Left lobe of liver (tissue), 2 donors: ENCODE measurements at regions not wholly inside any gene's neighbourhood (a gene's known extent, or its start where the extent isn't known, plus 50 kb on each side); places are given as distances from the start of the nearest gene placed in this dataset.

Experiments
- ATAC-seq: fragments of 200-7000 bp; cut with Tn5 transposase; one replicate; pipeline ENCODE4 v1.9.1; 2020; ENCODE audit warnings: mild to moderate bottlenecking, moderate library complexity
- DNase-seq: peaks from one replicate; pipeline ENCODE4 v3.0.0-alpha.2; 2020; ENCODE audit warnings: low spot score
- donor health status: DM: no; HTN: no; CAD: no; lungs with moderate emphysema.
- donor health status: DM: no; HTN: yes; CAD: no.

DNA sequence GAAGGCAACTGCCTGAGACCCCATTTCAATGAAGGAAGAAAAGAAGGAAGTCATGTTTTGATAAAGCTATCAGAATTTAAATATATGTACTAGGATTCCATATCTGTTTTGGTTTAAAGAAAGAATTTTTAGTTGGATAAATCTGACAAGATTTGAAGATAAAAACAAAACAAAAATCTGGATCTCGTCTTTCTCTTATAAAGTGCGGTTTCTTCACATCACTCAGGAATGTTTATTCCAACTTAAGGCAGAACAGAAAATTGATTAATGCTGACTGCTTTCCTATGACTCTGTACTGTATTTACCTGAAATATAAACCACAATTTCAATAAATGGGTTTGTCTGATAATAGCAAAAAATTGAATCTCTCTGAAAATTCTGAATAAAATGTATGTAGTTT lies 439.7 kb downstream of the RFPL4B start:
- DNase-seq (no peak), ATAC-seq (no peak)

DNA sequence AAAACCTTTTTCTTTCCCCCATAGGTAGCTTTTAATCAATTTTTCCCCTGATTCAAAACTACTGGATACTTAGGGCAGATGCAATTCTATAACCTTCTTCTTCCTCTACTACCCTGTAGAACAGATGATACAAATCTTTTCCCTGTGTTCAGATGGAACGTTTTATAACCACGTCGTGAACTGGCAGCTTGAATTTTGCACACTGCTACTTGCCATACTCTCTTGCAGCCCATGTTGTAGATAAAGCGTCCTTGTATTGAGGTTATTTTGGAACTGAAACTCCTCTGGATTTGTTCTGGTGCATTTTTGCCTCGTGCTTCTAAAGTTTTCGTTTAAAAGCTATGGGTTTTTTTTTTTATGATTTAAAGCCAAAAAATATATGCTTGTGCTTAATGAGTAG lies 440.2 kb downstream of the RFPL4B start:
- ATAC-seq = no peak
- DNase-seq = no peak

DNA sequence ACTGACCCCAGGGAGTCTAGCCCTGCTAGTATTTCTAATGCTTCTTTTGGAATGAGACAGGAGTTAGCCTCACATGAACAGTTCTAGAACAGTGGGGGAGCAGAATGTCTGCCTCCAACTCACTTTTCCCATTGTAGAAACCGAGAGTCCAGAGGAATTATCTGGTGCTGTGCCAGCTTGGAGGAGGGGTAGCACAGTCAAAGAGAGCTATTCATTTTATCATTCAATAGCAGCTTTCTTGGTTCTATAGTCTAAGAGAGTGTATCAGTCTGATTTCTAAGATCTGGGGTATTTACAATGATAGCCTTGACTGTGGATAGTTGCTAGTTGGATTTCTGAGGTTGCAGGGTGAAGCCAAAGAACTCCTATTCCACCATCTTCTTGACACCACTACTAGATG lies 448.2 kb downstream of the RFPL4B start:
- no peak for DNase-seq
- no peak for ATAC-seq

DNA sequence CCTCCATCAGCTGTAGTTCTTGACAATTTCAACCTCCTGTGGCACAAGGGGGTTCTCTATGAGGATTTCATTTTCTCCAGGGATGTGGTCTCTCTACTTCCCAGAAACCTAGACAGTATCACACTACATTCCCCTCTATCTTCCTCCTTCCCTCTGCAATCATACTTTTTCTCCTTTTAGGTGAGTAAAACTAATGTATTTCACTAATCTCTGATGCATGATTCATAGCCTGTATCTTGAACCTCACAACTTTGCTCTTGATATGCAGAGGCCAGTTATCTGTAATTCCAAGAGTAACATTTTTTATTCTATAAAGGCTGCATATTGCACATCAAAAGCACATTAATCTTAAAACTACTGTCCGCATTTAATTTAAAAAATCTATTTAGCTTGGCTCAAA lies 449.6 kb downstream of the RFPL4B start:
- no peak for ATAC-seq

DNA sequence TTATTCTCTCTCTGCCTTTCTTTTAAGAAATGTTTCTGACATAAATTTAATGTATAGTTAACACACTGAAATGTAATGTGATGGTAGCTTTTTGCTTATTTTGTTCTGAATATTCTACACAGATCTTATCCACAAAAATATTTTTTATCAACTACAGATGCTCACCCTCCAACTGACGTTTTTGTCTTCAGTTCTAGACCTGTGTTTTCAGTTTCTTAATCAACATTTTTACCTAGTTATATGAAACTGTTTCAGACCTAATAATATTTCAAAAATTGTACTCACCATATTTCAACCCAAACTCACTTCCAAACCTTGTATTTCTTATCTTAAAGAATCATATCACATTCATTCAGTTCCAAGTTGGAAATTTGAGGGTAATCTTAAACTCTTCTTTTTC lies 452.8 kb downstream of the RFPL4B start:
- no peak for ATAC-seq
- DNase-seq = no peak

More for the DNA sequence above, 449.6 kb downstream of the RFPL4B start:
- DNase-seq = no peak

DNA sequence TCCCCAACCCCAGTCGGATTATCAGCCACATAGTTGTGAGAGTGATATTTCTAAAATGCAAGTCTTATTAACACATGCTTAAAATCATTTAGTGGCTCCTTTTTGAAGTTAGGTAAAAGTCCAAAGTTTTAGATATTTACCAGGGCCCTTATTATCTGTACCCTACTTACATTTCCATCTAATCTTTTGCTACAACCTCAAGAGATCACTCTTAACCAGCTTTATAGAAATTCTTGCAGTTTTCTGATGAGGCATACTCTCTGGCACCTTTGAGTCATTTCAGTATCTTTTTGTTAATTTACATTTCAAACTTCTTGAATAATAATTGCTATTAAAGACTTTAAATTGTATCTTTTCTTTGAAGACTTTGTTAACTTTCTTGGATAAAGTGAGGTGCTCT lies 453.3 kb downstream of the RFPL4B start:
- ATAC-seq = no peak

DNA sequence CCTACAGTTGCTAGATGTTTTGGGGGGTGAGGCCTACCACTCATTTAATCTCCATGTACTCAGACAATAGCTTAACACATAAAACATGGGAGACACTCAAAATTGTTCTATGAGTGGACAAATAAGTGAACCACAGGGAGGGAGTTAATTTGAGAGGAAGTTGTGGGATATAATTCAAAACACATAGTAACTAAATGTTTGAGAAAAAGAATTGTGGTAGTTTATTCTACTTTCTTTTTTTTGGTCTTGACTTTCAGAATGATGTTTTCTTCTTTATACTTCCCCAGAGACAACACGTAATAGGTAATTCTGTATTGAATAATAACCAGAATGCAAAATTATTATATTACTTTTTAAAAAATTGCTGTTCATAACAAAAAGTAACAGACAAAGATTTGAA lies 453.8 kb downstream of the RFPL4B start:
- ATAC-seq (no peak), DNase-seq (no peak)

More for the DNA sequence above, 453.3 kb downstream of the RFPL4B start:
- DNase-seq = no peak

DNA sequence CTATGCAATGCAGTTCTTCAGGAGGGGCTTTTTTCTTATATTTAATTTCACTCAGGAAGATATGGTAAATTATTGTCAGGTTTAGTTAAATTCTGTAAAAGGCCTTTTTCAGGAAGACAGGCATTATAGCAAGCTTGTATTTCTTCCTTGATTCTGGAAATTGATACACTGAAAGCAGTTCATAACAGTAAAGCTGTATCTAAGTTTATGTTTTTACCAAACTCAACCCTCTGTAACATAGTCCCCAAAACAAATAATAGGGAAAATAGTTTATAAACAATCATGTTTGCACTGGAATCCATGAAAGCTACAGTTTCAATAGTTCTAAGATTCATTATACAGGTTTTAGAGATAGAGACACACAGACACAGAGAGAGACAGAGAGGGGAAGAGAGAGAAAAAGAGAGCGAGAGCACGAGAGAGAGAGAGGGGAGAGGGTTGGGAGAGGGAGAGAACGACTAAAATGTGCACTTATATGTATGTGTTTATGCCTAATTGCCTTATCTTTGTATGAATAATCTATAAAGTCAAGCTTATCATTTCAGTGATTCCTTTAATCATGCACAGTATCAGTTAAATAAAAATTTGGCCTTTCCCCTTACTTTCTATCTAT lies 454.4 kb downstream of the RFPL4B start:
- DNase-seq (no peak), ATAC-seq (no peak)

DNA sequence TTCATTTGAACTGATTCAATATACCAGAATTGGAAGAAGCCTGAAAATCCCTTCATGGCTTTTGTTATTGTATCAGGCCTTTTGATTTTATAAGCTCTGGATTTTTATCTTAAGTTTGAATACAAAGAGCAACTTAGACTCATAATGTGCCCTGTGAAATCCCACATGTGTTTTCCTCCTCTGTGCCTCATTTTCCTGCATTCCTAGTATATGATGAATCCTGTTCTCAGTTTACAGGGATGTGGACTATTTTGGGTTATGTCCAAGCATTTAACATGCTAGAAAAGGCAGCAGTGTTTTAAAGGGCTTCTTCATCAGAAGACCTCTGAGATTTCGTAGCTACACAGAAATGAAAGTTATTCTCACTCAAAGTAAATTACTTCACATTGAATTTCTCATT lies 455.0 kb downstream of the RFPL4B start:
- DNase-seq (no peak), ATAC-seq (no peak)

DNA sequence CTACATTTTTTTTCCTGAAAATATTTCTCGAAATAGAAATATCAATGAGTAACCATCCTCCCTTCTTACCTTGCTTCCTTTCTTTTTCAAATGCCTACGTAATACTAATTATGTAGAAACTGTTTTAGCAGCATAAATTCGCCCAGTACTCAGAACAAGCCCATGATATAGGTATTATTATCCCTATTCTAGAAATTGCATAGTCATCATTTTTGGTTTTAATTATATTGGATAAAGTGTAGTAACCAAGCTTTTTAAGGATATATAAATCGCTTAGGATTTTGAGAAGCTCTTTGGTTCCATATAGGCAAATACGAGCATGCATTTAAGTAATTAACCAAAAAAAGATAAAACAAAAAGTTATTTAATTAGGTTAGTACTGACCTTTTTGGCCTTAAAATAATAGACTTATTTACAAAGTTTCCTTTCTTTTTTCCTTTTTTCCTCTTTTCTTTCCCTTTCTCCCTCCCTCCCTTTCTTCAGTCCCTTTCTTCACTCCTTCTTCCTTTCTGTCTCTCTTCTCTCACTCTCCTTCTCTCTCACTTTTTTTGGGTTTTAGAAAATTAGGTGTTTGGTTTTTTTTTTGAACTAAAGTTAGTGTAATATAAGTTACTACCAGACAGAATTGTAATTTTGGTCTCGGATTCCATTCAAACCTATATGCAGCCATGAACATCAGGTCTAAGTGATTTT lies 457.7 kb downstream of the RFPL4B start:
- DNase-seq (no peak), ATAC-seq (no peak)

DNA sequence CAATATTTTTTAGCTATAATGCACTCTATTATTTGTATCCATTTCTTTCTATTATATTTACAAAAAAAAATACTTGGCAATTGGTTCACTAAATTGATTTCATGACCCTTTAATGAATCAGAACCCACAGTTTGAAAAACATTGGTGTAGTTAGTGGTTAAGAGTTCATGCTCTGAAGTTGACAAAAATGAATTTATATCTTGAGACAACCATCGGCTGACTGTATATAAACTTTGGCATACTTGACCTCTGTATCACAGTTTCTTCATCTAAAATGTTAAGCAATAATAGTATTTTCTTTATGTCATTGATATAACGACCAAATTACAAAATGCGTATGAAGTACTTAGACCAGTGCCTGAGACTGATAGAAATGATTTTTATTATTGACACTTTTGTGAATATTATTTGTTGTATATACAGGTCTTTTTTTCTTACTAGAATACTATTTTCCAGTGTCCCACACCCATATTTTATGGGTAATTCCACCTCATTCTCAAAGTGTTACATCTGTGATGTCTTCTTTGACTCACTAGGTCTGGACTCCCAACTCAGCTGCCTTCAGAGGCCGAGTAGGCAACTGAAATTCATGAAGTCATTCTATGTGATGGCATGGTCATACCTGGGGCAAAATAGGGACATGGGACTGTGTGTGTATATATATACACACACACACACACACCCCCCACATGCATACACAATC lies 459.2 kb downstream of the RFPL4B start:
- no peak for DNase-seq
- no peak for ATAC-seq

DNA sequence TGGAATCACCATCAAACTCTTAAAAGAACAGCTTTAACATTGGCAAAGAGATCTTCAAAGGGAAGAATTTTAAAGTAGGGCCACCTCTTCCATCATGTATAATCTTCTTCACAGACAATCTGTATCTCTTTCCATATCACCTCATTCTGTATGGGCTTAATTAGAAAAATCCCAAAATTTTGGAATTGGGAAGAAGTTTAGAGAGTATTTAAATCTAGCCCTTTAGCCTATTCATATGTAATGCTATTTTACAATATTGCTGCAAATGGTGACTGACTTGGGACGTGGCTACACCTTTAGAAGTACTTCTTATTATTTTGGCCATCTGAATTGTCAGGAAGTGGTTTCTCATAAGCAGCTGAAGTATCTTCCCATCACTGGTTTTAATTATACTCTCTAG lies 474.3 kb downstream of the RFPL4B start:
- ATAC-seq (no peak), DNase-seq (no peak)

DNA sequence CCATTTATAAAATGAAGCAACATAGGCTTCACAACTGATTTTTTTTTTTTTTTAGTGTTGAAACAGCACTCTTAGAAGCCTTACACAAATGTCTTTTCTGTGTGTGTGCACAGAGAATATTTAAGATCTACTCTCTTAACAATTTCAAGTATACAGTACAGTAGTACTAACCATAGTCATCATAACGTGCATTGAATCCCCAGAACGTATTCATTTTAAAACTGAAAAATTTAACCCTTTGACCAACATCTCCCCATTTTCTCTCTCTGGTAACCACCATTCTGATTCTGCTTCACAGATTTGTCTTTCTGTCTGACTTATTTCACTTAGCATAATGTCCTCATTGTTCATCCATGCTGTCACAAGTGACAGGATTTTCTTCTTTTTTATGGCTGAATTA lies 475.6 kb downstream of the RFPL4B start:
- ATAC-seq (no peak), DNase-seq (no peak)

DNA sequence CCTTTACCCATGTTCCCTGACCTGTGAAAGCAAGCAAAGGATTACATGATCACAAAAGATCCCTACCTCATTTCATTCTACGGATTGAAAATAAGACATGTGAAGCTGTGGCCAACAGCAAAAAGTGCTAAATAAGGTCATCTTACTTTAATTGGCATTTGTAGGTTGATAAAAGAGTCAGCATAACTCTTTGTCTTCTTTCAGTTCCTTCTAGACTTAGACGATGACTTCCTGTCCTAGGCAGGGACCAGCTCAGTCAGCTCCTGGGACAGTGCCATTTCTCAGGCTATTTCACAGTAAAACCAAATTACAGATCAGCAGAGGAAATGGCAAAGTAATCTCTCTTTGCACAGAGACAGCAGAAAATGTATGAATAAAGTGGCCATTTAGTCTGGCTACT lies 480.7 kb downstream of the RFPL4B start:
- peak; percentile 64 for ATAC-seq
- DNase-seq = peak; percentile 44

DNA sequence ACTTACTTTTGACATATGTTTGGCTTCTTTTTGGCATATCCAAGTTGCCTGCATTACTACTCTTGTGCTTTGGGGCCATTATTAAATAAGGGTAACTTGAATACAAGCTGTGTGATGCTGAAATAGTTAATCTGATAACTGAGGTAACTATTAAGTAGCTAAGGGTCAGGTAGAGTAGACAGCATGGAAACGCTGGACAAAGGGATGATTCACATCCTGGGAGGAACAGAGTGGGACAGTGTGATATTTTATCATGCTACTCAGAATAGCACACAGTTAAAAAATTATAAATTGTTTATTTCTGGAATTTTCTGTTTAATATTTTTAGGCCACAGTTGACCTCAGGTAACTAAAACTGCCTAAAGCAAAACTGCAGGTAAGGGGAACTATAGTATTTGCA lies 483.9 kb downstream of the RFPL4B start:
- no peak for DNase-seq
- ATAC-seq = no peak

DNA sequence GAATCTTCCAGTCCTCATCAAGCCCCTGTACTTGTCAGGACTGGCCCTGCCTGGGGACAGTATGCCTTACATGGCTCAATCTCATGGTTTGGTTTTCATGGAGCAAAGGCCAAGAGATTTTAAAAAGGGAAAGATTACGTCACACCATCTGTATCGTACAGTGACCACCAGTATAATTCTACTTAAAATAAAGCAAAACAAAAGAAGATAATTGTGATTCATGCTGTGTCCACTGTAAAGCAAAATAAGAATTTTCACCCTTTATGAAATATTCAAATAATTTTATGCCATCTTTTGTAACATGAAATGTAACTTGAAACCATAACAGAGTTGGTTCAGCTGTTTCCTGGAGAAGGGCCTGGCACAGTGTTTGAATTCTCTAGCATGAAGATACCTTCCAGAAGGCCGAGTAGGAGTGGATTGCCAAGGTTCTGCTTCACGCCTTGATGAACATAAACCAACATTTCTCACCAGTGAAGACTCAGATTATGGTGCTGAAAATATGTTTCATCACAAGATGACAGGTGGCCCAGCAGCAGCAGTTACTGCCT lies 486.5 kb downstream of the RFPL4B start:
- no peak for DNase-seq
- ATAC-seq = no peak

DNA sequence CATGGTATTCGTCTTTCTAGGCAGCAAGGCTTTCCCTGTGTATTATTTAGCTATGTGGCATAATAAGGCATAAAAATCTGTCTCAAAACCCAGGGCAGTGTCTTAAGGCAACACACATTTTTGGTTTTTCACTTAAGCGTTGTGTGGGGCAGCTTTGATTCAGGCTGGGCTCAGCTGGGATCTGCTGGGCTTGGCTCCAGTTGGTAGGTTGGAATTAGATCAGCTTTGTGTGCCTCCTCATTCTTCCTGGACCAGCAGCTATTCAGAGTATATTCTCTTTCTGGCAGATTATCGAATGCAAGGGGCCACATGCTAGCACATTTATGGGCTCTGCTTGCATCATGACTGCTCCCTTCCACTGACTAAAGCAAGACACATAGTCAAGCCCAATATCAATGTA lies 487.9 kb downstream of the RFPL4B start:
- DNase-seq (no peak), ATAC-seq (no peak)

DNA sequence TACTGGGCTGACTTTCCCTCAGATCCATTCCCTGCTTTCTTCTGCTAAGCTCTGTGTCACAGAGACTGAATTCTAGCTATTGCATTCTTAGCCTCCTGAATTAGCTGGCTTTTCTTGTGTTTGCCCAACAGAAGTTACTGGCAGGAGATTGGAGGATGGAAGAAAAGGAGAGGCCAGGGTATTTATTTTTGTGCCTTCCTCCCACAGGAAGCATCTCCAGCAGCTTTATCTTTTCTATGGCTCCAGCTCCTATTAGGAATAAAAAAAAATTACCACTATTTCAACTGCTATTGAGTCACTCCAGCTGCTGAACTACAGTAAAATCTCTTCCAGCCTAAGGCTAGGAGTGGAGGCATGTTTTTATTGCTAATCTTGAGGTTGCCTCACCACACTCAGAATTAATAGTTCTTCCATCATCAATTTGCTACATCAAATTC lies 492.4 kb downstream of the RFPL4B start:
- DNase-seq = no peak
- ATAC-seq = no peak

DNA sequence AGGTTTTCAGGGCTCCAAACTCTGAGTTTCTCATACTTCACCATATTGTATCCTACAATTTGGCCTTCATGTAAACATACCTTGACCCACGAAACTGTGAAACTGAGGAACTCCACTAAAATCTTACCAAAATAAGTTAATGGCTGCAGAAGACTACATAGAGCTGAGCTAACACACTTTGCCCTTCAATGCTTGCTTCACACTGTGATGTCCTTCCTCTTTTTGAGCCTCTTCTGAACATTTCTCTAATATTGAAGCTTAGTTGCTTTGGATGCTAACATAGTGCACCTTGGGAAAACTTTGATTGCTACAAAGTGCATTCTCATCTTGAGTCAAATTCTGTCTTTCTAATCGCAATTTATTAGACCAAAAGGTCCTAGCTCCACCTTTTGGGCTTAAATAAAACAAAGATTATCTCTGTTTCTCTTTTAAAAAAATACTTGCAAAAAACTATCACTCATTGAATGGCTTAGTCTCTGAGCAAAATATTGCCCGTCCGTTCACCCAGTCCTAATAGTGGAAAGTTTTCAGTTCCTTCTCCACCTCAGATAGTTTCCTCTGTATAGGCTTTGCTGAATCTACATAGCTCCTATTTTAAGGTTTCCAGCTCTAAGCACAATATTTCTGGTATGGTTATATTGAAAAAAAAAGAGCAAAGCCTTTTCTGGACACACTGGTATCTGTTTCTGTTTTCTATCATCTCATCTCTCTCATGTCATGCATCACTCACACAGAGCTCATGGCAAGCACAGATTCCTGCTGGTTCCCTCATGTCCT lies 494.6 kb downstream of the RFPL4B start:
- no peak for DNase-seq
- no peak for ATAC-seq

DNA sequence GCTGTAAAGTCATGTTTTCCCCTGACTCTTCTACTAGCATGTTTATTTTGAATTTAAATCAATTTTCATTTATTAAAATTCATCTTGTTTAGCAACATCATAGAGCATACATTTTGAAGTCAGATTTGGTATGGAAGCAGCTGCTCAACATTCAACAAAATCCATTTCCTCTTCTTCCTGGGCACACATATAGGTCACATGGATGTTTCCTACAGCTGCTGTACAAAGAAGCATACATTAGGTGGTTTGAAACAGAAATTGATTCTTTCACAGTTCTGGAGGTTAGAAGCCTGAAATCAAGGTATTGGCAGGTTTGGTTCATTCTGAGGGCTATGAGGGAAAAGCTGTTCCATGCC lies 495.2 kb downstream of the RFPL4B start:
- DNase-seq (no peak), ATAC-seq (no peak)

DNA sequence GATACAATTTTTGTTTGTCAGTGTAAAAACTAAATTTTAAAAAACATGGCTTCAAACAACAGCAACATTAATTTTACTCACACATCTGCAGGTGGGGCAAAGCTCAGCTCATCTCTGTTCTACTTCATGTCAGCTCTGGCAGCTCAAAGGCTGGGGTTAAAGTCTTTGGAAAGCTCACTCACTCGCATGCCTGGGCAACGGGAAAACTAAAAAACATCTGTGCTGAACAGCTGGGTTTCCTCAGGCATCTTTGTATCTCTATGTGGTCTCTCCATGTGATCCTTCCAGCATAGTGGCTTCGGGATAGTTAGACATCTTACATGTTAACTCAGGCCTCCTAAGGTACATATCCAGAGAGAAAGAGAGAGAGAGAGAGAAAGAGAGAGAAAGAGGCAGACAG lies 499.6 kb downstream of the RFPL4B start:
- ATAC-seq (no peak), DNase-seq (no peak)
